ENCODE measurements at regions not wholly inside any gene's neighbourhood (a gene's known extent, or its start where the extent isn't known, plus 50 kb on each side); places are given as distances from the start of the nearest gene placed in this dataset.

- no peak for TF ChIP-seq ZNF8 (CRISPR knock-in tag; IDR thresholded peaks at IDR 0.05)
- TF ChIP-seq, protein P1, sequence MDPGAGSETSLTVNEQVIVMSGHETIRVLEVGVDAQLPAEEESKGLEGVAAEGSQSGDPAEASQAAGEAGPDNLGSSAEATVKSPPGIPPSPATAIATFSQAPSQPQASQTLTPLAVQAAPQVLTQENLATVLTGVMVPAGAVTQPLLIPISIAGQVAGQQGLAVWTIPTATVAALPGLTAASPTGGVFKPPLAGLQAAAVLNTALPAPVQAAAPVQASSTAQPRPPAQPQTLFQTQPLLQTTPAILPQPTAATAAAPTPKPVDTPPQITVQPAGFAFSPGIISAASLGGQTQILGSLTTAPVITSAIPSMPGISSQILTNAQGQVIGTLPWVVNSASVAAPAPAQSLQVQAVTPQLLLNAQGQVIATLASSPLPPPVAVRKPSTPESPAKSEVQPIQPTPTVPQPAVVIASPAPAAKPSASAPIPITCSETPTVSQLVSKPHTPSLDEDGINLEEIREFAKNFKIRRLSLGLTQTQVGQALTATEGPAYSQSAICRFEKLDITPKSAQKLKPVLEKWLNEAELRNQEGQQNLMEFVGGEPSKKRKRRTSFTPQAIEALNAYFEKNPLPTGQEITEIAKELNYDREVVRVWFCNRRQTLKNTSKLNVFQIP (CRISPR knock-in tag; IDR thresholded peaks at IDR 0.05; ENCODE audit: borderline replicate concordance, low read depth) = no peak
- no peak for TF ChIP-seq ISL1 (CRISPR knock-in tag; IDR thresholded peaks at IDR 0.05)
- no peak for TF ChIP-seq PATZ1 (CRISPR knock-in tag; IDR thresholded peaks at IDR 0.05; ENCODE audit: borderline replicate concordance)
These were observed 91.1 kb upstream of the MAOA start for GRCh38 chrX:43564953-43565352.
